ENCODE measurements at regions not wholly inside any gene's neighbourhood (a gene's known extent, or its start where the extent isn't known, plus 50 kb on each side); places are given as distances from the start of the nearest gene placed in this dataset.

DNA sequence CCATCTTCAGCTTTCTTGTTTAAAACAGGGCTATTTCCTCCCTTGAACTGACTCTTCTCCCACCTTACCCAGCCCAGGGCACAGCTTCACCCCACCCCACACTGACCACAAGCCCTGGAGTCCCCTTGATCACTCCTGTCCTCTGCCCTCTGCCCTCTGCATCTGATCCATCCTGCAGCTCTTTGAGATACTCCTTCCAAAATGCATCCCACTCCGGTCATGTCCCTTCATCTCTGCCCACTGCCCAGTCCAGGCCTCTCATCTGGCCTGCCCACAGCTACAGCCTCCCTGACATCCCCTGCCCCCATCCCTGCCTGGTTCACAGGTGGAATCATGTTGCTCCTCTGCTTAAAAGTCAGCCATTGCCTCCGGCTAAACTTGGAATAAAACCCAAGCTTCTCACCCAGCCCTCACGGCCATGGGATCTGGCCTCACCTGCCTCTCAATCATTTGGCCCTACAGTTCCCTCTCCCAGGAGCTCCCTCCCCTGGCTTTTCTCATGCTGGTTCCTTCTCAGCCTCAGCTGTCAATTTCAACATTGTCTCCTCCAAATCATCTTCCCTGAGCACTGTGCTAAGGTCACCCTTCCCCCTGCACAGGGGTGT, 202.0 kb downstream of the MATN1 start:
- no peak for TF ChIP-seq CTCF (IDR thresholded peaks at IDR 0.05 in 2 of 3, conservative IDR thresholded peaks at IDR 0.05 in 1 of 3; ENCODE audit: borderline replicate concordance in 1 of 3, insufficient read depth in 1 of 3, low read depth in 2 of 3, low read length in 2 of 3)
- no peak for TF ChIP-seq EZH2 (IDR thresholded peaks at IDR 0.05)

Measured in HCT116 (cell line).